Colonic mucosa (tissue), 4 donors: ENCODE measurements at regions not wholly inside any gene's neighbourhood (a gene's known extent, or its start where the extent isn't known, plus 50 kb on each side); places are given as distances from the start of the nearest gene placed in this dataset.

Experiments
- DNase-seq: peaks from one replicate; pipeline ENCODE4 v3.0.0-alpha.2; 2020
- H3K27ac ChIP-seq: fragments of 200-600 bp; one replicate; pipeline ENCODE4 v1.8.0; 2021
- H3K27me3 ChIP-seq: fragments of 200-600 bp; one replicate; pipeline ENCODE4 v1.8.0; 2021
- H3K36me3 ChIP-seq: fragments of 200-600 bp; one replicate; pipeline ENCODE4 v1.8.0; 2021
- H3K4me1 ChIP-seq: fragments of 200-600 bp; one replicate; pipeline ENCODE4 v1.8.0; 2021; ENCODE audit warnings: mild to moderate bottlenecking
- H3K4me3 ChIP-seq: fragments of 200-600 bp; one replicate; pipeline ENCODE4 v1.8.0; 2021
- H3K9ac ChIP-seq, 2 donors: one replicate each; pipeline ENCODE4 v1.7.0; 2013; ENCODE audit warnings: control low read depth in 2 of 2, low read depth in 2 of 2, low read length in 2 of 2
- H3K9me3 ChIP-seq: fragments of 200-600 bp; one replicate; pipeline ENCODE4 v1.8.0; 2021
- intact Hi-C: fragments of 100-400 bp; cut with DNase I; formaldehyde crosslinking; loops from one replicate; pipeline ENCODE4 v1.14.1; 2022
- TF ChIP-seq, protein P1 (sequence below): fragments of 200-600 bp; IDR thresholded peaks from one replicate; pipeline ENCODE4 v1.8.0; 2022; ENCODE audit warnings: antibody characterized with exemption, mild to moderate bottlenecking
- donor health status: healthy.
- donor health status: DM: no; HTN: no; CAD: no.
- donor health status: DM: no; HTN: no; CAD: no.

DNA sequence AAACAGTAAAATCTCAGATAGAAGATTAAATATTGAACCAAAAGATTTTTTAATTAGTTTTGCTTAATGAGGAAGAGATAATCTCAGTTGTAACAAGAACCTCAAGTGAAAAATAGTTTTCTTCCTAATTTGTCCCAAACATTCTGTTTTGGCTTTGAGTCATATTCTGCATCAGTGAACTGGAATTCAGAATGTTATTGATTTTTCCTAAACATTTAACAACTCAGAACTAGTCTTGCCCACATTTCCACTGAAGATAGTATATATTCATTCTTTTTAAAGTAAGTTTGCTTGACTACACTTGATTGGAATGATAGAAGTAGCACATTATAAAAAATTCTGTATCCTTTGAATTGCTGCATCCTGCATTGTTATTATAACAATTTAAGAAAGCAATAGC is 85.7 kb upstream of the UGP2 start:
- Histone ChIP-seq H3K27ac (no peak overlapping the region), H3K36me3 (no peaks in the 10 kb centered on the region), H3K27me3 (no peaks in the 10 kb centered on the region), H3K4me3 (no peak overlapping the region), H3K9me3 (no peaks in the 10 kb centered on the region), H3K9ac (no peak overlapping the region), H3K4me1 (no peaks in the 10 kb centered on the region)
- DNase-seq: no peak
- intact Hi-C loops: no loop called here
- TF ChIP-seq, protein P1, sequence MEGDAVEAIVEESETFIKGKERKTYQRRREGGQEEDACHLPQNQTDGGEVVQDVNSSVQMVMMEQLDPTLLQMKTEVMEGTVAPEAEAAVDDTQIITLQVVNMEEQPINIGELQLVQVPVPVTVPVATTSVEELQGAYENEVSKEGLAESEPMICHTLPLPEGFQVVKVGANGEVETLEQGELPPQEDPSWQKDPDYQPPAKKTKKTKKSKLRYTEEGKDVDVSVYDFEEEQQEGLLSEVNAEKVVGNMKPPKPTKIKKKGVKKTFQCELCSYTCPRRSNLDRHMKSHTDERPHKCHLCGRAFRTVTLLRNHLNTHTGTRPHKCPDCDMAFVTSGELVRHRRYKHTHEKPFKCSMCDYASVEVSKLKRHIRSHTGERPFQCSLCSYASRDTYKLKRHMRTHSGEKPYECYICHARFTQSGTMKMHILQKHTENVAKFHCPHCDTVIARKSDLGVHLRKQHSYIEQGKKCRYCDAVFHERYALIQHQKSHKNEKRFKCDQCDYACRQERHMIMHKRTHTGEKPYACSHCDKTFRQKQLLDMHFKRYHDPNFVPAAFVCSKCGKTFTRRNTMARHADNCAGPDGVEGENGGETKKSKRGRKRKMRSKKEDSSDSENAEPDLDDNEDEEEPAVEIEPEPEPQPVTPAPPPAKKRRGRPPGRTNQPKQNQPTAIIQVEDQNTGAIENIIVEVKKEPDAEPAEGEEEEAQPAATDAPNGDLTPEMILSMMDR: no peak

- Histone ChIP-seq H3K27me3 (no peaks in the 10 kb centered on the region), H3K4me1 (no peaks in the 10 kb centered on the region), H3K4me3 (no peak overlapping the region), H3K27ac (no peak overlapping the region), H3K36me3 (no peaks in the 10 kb centered on the region), H3K9ac (no peak overlapping the region), H3K9me3 (no peaks in the 10 kb centered on the region)
- intact Hi-C loops: no loop called here
- TF ChIP-seq, protein P1: no peak
- DNase-seq: no peak
Measured at GRCh38 chr2:63763391-63763941, 78.2 kb upstream of the UGP2 start.

GRCh38 chr2:63764630-63765029 is 77.1 kb upstream of the UGP2 start:
- no peak for DNase-seq
- Histone ChIP-seq H3K4me1 (no peaks in the 10 kb centered on the region), H3K36me3 (no peaks in the 10 kb centered on the region), H3K4me3 (no peak overlapping the region), H3K27me3 (no peaks in the 10 kb centered on the region), H3K9me3 (no peaks in the 10 kb centered on the region), H3K9ac (no peak overlapping the region), H3K27ac (no peak overlapping the region)
- intact Hi-C loops: no loop called here
- TF ChIP-seq, protein P1: no peak

DNA sequence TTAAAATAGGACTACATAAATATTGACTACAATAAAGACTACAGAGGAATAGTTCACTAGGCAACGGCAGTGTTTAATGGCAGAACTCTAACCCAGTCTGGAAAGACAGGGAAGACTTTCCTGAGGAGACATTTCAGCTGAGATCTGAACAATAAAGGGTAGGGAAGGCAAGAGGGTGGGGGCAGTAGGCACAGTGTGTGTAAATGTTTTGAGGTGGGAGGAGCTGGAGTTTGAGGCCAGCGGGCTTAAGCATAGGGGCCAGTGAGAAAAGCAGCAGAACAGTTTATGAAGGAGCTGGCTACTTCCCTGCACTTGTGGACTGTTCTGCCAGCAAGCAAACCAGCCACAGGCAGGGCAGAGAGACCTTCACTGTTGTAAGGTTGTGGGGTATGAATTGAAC is 76.6 kb upstream of the UGP2 start:
- Histone ChIP-seq H3K9ac (no peak overlapping the region), H3K4me1 (no peaks in the 10 kb centered on the region), H3K9me3 (no peaks in the 10 kb centered on the region), H3K27me3 (no peaks in the 10 kb centered on the region), H3K4me3 (no peak overlapping the region), H3K27ac (no peak overlapping the region), H3K36me3 (no peaks in the 10 kb centered on the region)
- TF ChIP-seq, protein P1: no peak
- DNase-seq: no peak
- intact Hi-C loops: no loop called here

DNA sequence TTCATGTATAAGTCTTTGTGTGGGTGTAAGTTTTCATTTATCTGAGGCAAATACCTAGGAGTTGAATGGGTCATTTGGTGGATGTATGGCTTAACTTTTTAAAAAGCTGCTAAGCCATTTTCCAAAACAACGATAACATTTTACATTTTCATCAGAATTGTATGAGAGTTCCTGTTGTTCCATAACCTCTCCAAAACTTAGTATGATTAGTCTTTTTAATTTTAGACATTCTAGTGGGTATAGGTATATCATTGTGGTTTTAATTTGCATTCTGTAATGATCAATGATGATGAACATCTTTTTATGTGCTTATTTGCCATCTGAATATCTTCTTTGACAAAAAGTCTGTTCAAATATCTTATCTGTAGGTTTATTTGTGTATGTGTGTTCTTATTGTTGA is 74.4 kb upstream of the UGP2 start:
- TF ChIP-seq, protein P1: no peak
- intact Hi-C loops: no loop called here
- H3K27ac ChIP-seq: no peak overlapping the region
- H3K9me3 ChIP-seq: no peaks in the 10 kb centered on the region
- H3K36me3 ChIP-seq: no peaks in the 10 kb centered on the region
- H3K4me1 ChIP-seq: no peaks in the 10 kb centered on the region
- no peak overlapping the region for H3K9ac ChIP-seq
- H3K27me3 ChIP-seq: no peaks in the 10 kb centered on the region
- no peak overlapping the region for H3K4me3 ChIP-seq
- no peak for DNase-seq
